ENCODE measurements at regions not wholly inside any gene's neighbourhood (a gene's known extent, or its start where the extent isn't known, plus 50 kb on each side); places are given as distances from the start of the nearest gene placed in this dataset.
"Not testable (repeated sequence)": the region's sequence is repeated elsewhere in the genome, so short reads cannot be mapped to it uniquely, and the experiment has no call there.

DNA sequence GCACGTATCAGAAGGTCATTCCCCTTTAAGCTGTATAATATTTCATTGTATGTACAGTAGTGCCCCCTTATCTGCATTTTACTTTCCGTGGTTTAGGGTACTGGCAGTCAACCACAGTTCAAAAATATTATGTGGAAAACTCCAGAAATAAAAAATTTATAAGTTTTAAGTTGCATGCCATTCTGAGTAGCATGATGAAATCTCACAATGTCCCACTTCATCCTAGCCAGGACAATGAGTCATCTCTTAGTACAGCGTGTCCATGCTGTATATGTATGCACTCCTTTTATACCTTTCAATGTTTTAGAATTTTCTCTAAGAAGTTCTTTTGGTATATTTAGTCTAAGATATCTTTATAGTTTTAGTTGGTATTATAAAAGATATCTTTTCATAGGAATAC lies 115.0 kb upstream of the HAND1 start:
- Histone ChIP-seq H4K20me1 (ENCODE audit: insufficient read depth, low read length) (no peaks in the 10 kb centered on the region), H3K27me3 (replicated peaks; ENCODE audit: insufficient read depth, low read length) (no peaks in the 10 kb centered on the region), H3K9me2 (replicated peaks; ENCODE audit: insufficient read depth, low read length) (no peaks in the 10 kb centered on the region), H3K4me3 (ENCODE audit: low read length) (no peak overlapping the region), H2AFZ (ENCODE audit: low read length) (no peak overlapping the region), H3K4me1 (ENCODE audit: low read length) (no peaks in the 10 kb centered on the region), H3K4me2 (ENCODE audit: low read depth, low read length) (no peak overlapping the region), H3K9me3 (replicated peaks; ENCODE audit: insufficient read depth, low read length) (no peaks in the 10 kb centered on the region), H3K36me3 (replicated peaks; ENCODE audit: insufficient read depth, low read length) (no peaks in the 10 kb centered on the region), H3K79me2 (ENCODE audit: low read length) (no peaks in the 10 kb centered on the region), H3K27ac (ENCODE audit: low read length) (no peak overlapping the region), H3K9ac (ENCODE audit: low read length) (no peak overlapping the region), H3F3A (ENCODE audit: insufficient read depth, low read length) (no peaks in the 10 kb centered on the region)
- no peak for DNase-seq
- TF ChIP-seq, protein P1, sequence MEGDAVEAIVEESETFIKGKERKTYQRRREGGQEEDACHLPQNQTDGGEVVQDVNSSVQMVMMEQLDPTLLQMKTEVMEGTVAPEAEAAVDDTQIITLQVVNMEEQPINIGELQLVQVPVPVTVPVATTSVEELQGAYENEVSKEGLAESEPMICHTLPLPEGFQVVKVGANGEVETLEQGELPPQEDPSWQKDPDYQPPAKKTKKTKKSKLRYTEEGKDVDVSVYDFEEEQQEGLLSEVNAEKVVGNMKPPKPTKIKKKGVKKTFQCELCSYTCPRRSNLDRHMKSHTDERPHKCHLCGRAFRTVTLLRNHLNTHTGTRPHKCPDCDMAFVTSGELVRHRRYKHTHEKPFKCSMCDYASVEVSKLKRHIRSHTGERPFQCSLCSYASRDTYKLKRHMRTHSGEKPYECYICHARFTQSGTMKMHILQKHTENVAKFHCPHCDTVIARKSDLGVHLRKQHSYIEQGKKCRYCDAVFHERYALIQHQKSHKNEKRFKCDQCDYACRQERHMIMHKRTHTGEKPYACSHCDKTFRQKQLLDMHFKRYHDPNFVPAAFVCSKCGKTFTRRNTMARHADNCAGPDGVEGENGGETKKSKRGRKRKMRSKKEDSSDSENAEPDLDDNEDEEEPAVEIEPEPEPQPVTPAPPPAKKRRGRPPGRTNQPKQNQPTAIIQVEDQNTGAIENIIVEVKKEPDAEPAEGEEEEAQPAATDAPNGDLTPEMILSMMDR (IDR thresholded peaks at IDR 0.05; ENCODE audit: low read length): no peak
- TF ChIP-seq EZH2 (optimal IDR thresholded peaks at IDR 0.05; ENCODE audit: low read depth, low read length) (no peak), EZH2phosphoT487 (IDR thresholded peaks at IDR 0.05; ENCODE audit: low read length) (no peak)

DNA sequence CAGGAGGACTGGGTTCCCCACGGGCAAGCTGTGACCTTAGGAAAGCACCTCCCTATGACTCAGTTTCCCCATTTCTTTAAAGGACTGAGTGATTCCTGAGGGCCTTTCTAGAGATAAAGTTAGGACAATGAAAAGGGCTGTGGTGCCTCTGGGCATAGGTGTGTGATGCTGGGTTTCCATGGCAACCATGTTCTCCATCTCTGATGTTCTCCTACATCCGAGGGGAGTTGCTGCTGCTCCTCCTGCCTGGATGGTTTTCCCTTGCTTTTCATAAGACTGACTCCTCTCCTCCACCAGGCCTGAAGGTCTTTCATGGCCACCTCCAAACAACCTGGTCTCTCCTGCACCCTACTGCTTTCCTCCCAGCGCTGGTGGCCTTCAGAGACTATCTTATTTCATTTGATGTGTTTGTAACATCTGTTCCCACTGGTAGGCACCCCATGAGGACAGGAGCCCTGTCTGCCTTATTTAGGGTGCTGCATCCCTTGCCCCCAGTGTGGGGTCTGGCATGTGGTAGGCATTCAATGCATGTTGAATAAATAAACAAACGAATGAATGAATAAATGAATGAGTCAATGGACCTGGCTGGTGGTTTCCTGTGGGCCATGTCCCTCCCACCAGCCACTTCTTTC lies 112.2 kb upstream of the HAND1 start:
- no peak overlapping the region for H3K27ac ChIP-seq (ENCODE audit: low read length)
- no peak for DNase-seq
- TF ChIP-seq, protein P1 (IDR thresholded peaks at IDR 0.05; ENCODE audit: low read length): no peak
- no peak for TF ChIP-seq EZH2 (optimal IDR thresholded peaks at IDR 0.05; ENCODE audit: low read depth, low read length)
- TF ChIP-seq EZH2phosphoT487 (IDR thresholded peaks at IDR 0.05; ENCODE audit: low read length): no peak
- H3K27me3 ChIP-seq (replicated peaks; ENCODE audit: insufficient read depth, low read length): no peaks in the 10 kb centered on the region
- H4K20me1 ChIP-seq (ENCODE audit: insufficient read depth, low read length): no peaks in the 10 kb centered on the region
- no peaks in the 10 kb centered on the region for H3F3A ChIP-seq (ENCODE audit: insufficient read depth, low read length)
- no peaks in the 10 kb centered on the region for H3K79me2 ChIP-seq (ENCODE audit: low read length)
- no peak overlapping the region for H3K4me2 ChIP-seq (ENCODE audit: low read depth, low read length)
- no peaks in the 10 kb centered on the region for H3K4me1 ChIP-seq (ENCODE audit: low read length)
- no peak overlapping the region for H3K9ac ChIP-seq (ENCODE audit: low read length)
- no peak overlapping the region for H2AFZ ChIP-seq (ENCODE audit: low read length)
- H3K4me3 ChIP-seq (ENCODE audit: low read length): no peak overlapping the region
- H3K9me2 ChIP-seq (replicated peaks; ENCODE audit: insufficient read depth, low read length): no peaks in the 10 kb centered on the region
- H3K36me3 ChIP-seq (replicated peaks; ENCODE audit: insufficient read depth, low read length): no peaks in the 10 kb centered on the region
- H3K9me3 ChIP-seq (replicated peaks; ENCODE audit: insufficient read depth, low read length): no peaks in the 10 kb centered on the region

DNA sequence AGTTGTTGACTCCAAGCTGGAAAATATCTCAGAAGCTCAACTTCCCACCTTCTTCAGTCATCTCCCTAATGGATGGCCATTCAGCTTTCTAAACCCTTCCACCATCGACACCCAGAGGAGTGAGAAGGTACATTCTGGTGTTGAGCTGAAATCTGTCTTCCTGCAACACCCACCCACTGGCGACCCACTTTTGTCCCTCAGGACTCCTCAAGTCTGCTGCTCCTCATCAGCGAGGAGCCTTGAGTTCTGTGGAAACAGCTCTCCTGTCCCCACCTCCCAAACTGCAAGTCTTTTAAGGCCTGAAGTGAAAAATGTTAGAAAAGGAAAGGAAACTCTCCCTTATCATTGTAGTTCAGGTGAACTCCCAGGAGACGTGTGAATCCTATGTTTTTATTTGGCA lies 111.5 kb upstream of the HAND1 start:
- Histone ChIP-seq H3K4me3 (ENCODE audit: low read length) (no peak overlapping the region), H3F3A (ENCODE audit: insufficient read depth, low read length) (no peaks in the 10 kb centered on the region), H3K36me3 (replicated peaks; ENCODE audit: insufficient read depth, low read length) (no peaks in the 10 kb centered on the region), H3K9me2 (replicated peaks; ENCODE audit: insufficient read depth, low read length) (no peaks in the 10 kb centered on the region), H3K9ac (ENCODE audit: low read length) (no peak overlapping the region), H4K20me1 (ENCODE audit: insufficient read depth, low read length) (no peaks in the 10 kb centered on the region), H2AFZ (ENCODE audit: low read length) (no peak overlapping the region), H3K4me1 (ENCODE audit: low read length) (no peaks in the 10 kb centered on the region), H3K4me2 (ENCODE audit: low read depth, low read length) (no peak overlapping the region), H3K79me2 (ENCODE audit: low read length) (no peaks in the 10 kb centered on the region), H3K9me3 (replicated peaks; ENCODE audit: insufficient read depth, low read length) (no peaks in the 10 kb centered on the region), H3K27me3 (replicated peaks; ENCODE audit: insufficient read depth, low read length) (no peaks in the 10 kb centered on the region), H3K27ac (ENCODE audit: low read length) (no peak overlapping the region)
- DNase-seq: no peak
- TF ChIP-seq EZH2phosphoT487 (IDR thresholded peaks at IDR 0.05; ENCODE audit: low read length): no peak
- TF ChIP-seq, protein P1 (IDR thresholded peaks at IDR 0.05; ENCODE audit: low read length): no peak
- TF ChIP-seq EZH2 (optimal IDR thresholded peaks at IDR 0.05; ENCODE audit: low read depth, low read length): no peak

DNA sequence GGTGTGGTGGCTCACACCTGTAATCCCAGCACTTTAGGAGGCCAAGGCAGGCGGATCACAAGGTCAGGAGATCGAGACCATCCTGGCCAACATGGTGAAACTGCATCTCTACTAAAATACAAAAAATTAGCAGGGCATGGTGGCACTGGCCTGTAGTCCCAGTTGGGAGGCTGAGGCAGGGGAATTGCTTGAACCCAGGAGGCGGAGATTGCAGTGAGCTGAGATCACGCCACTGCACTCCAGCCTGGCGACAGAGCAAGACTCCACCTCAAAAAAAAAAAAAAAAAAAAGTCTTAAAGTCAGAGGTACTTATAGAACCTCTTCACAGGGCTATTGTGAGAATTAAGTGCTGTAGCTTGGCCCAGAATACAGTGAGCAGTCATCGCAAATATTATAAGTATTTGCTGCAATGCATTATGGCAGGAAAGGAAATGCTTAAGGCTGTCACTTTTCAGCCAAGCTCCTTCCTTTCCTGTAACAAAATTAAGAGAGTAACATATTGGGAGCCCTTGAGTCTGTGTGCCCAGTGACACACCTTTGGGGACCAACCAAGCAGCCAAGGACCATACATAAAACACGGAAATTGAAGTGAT lies 110.9 kb upstream of the HAND1 start:
- H3K9me3 ChIP-seq (replicated peaks; ENCODE audit: insufficient read depth, low read length); H3K79me2 ChIP-seq (ENCODE audit: low read length); H3K27me3 ChIP-seq (replicated peaks; ENCODE audit: insufficient read depth, low read length); H3K4me3 ChIP-seq (ENCODE audit: low read length); H3K4me1 ChIP-seq (ENCODE audit: low read length); H3K9me2 ChIP-seq (replicated peaks; ENCODE audit: insufficient read depth, low read length); H3F3A ChIP-seq (ENCODE audit: insufficient read depth, low read length); H3K27ac ChIP-seq (ENCODE audit: low read length); H3K4me2 ChIP-seq (ENCODE audit: low read depth, low read length); H4K20me1 ChIP-seq (ENCODE audit: insufficient read depth, low read length); H3K9ac ChIP-seq (ENCODE audit: low read length); H3K36me3 ChIP-seq (replicated peaks; ENCODE audit: insufficient read depth, low read length); DNase-seq; H2AFZ ChIP-seq (ENCODE audit: low read length): not testable (repeated sequence)

Measured in MM.1S (cell line).